HepG2 (cell line): ENCODE measurements at regions not wholly inside any gene's neighbourhood (a gene's known extent, or its start where the extent isn't known, plus 50 kb on each side); places are given as distances from the start of the nearest gene placed in this dataset.

Experiments
- ATAC-seq: fragments of 200-7000 bp; cut with Tn5 transposase; 3 replicates; pipeline ENCODE4 v1.9.1; 2020; ENCODE audit warnings: mild to moderate bottlenecking, moderate library complexity
- BruUV-seq: library from RNA; stranded (reverse); fragments of 400-500 nt; replicated peaks from 2 replicates; lab custom pipeline; 2021; lab: Mats Ljungman, UMichigan
- CTCF ChIA-PET: fragments of 300-600 bp; formaldehyde crosslinking; extraction: SDS; loops from one replicate; lab custom pipeline; 2021; ENCODE audit warnings: low total read pairs, inconsistent platforms, low intra/inter-chr PET ratio; lab: Yijun Ruan, JAX
- POLR2A ChIA-PET: fragments of 350-600 bp; sonication (Branson Sonifier 250); formaldehyde crosslinking; loops from one replicate; lab custom pipeline; 2020; ENCODE audit warnings: antibody characterized with exemption, inconsistent platforms; lab: Yijun Ruan, JAX
- DNase-seq: peaks from one replicate; pipeline ENCODE4 v3.0.0-alpha.2; 2015; ENCODE audit warnings: low spot score
- FAIRE-seq: peaks from 3 replicates; lab custom pipeline; 2011; peaks lifted over from hg19 to GRCh38; lab: Jason Lieb, UNC
- H2AFZ ChIP-seq: one replicate; pipeline ENCODE4 v1.6.1; 2011; ENCODE audit warnings: low read length, inconsistent platforms
- H3K27ac ChIP-seq: fragments of 300-600 bp; 3 replicates; pipeline ENCODE4 v1.8.0; 2011; ENCODE audit warnings: mixed run types, mild to moderate bottlenecking, mixed read lengths, low read length, inconsistent platforms; ENCODE audit not compliant: insufficient read depth; ENCODE audit errors: extremely low read length
- H3K27me3 ChIP-seq, 2 experiments: fragments of 200-600 bp in 1 of 2; 2 replicates in 1 of 2; 3 replicates in 1 of 2; pipeline versions ENCODE4 v1.6.0 to v1.8.0; 2011; ENCODE audit warnings: low read length in 2 of 2, mild to moderate bottlenecking in 2 of 2, moderate library complexity in 2 of 2, inconsistent platforms in 1 of 2; ENCODE audit not compliant: insufficient read depth in 2 of 2, control insufficient read depth in 1 of 2
- H3K36me3 ChIP-seq, 2 experiments: fragments of 200-600 bp in 1 of 2; replicated peaks in 1 of 2; 2 replicates in 1 of 2; 3 replicates in 1 of 2; pipeline versions ENCODE4 v1.5.1 to v1.8.0; 2011; ENCODE audit warnings: low read length in 2 of 2, inconsistent platforms in 1 of 2; ENCODE audit not compliant: insufficient read depth in 2 of 2, control insufficient read depth in 1 of 2
- H3K4me1 ChIP-seq: 2 replicates; pipeline ENCODE4 v1.5.1; 2012; ENCODE audit warnings: low read length, inconsistent platforms; ENCODE audit not compliant: insufficient read depth
- H3K4me2 ChIP-seq: 2 replicates; pipeline ENCODE4 v1.6.0; 2011; ENCODE audit warnings: low read depth, low read length, inconsistent platforms
- H3K4me3 ChIP-seq, 3 experiments: fragments of 200-600 bp in 1 of 3; sonication (generic), shearing (Covaris generic) in 1 of 3; replicated peaks in 1 of 3; 2 replicates each; pipeline ENCODE4 v1.5.1; 2011 to 2016; ENCODE audit warnings: low read length in 3 of 3, inconsistent platforms in 2 of 3, low read depth in 2 of 3, mild to moderate bottlenecking in 2 of 3, control low read depth in 1 of 3, mixed read lengths in 1 of 3; ENCODE audit not compliant: insufficient read depth in 1 of 3
- H3K79me2 ChIP-seq: one replicate; pipeline ENCODE4 v1.6.1; 2011; ENCODE audit warnings: low read length, inconsistent platforms; ENCODE audit not compliant: insufficient read depth
- H3K9ac ChIP-seq: 2 replicates; pipeline ENCODE4 v1.6.0; 2011; ENCODE audit warnings: mild to moderate bottlenecking, low read depth, low read length, inconsistent platforms; ENCODE audit not compliant: insufficient read depth
- H3K9me3 ChIP-seq: 2 replicates; pipeline ENCODE4 v1.5.1; 2012; ENCODE audit warnings: mild to moderate bottlenecking, low read length
- H4K20me1 ChIP-seq: 2 replicates; pipeline ENCODE4 v1.6.0; 2011; ENCODE audit warnings: inconsistent platforms, mild to moderate bottlenecking, low read length, moderate library complexity; ENCODE audit not compliant: insufficient read depth
- ARID3A ChIP-seq: IDR thresholded peaks from 2 replicates; pipeline ENCODE4 v1.6.1; 2012; ENCODE audit warnings: low read depth, low read length, improper control_type of control experiment
- CEBPB ChIP-seq: IDR thresholded peaks from 2 replicates; pipeline ENCODE4 v1.6.1; 2011; ENCODE audit warnings: low read depth, low read length, improper control_type of control experiment, borderline replicate concordance
- CEBPG ChIP-seq: IDR thresholded peaks from 2 replicates; pipeline ENCODE4 v1.6.1; 2016
- FOSL2 ChIP-seq: sonication (generic); formaldehyde crosslinking; IDR thresholded peaks from 2 replicates; pipeline ENCODE4 v1.4.0; 2020; ENCODE audit warnings: missing genetic modification reagents
- HNF1A ChIP-seq, 2 experiments: sonication (generic) in 1 of 2; formaldehyde crosslinking in 1 of 2; IDR thresholded peaks; 2 replicates each; pipeline versions ENCODE4 v1.4.0 to v1.6.1; 2016 to 2020; ENCODE audit warnings: borderline replicate concordance in 1 of 2, low read depth in 1 of 2, mild to moderate bottlenecking in 1 of 2, missing genetic modification reagents in 1 of 2
- MLX ChIP-seq: IDR thresholded peaks from 2 replicates; pipeline ENCODE4 v1.6.1; 2016
- ZBTB3 ChIP-seq: sonication (generic); formaldehyde crosslinking; IDR thresholded peaks from 2 replicates; pipeline ENCODE4 v1.4.0; 2020; ENCODE audit warnings: low read depth, mild to moderate bottlenecking, moderate library complexity, missing genetic modification reagents, borderline replicate concordance
- ZHX2 ChIP-seq, 2 experiments: sonication (generic) in 1 of 2; formaldehyde crosslinking in 1 of 2; IDR thresholded peaks; 2 replicates each; pipeline versions ENCODE4 v1.6.1 to v1.9.0; 2014 to 2022; ENCODE audit warnings: antibody characterized with exemption in 1 of 2, borderline replicate concordance in 1 of 2, inconsistent platforms in 1 of 2, low read depth in 1 of 2, missing genetic modification reagents in 1 of 2
- WGBS: methylation state at CpG from one replicate; pipeline ENCODE4 v1.1.6; 2017; ENCODE audit warnings: low lambda C conversion rate; 5-methylcytosine and 5-hydroxymethylcytosine counted together
- in situ Hi-C: cut with HindIII; loops from 2 replicates; pipeline ENCODE4 v1.10.0; 2017; ENCODE audit warnings: low pct_unique_long_range_greater_than_20kb; ENCODE audit not compliant: extremely low pct_ligation_motif_present
- intact Hi-C: fragments of 100-400 bp; cut with micrococcal nuclease; formaldehyde crosslinking; loops from one replicate; pipeline ENCODE4 v1.10.0; 2022; ENCODE audit not compliant: unreplicated experiment

GRCh38 chrX:43552156-43552555 lies 103.9 kb upstream of the MAOA start:
- ATAC-seq, result peak; percentile 83
- TF ChIP-seq CEBPB (peak; percentile 53; the same call in 1 of the 2 replicates), MLX (CRISPR knock-in tag) (no peak), CEBPG (CRISPR knock-in tag) (peak; percentile 15; the same call in 1 of the 2 replicates), ZBTB3 (no peak), ARID3A (0 out of 2 replicates have a peak, but pooled peaks have one; percentile 22), HNF1A (IDR thresholded peaks at IDR 0.05; ENCODE audit: low read depth) (0 out of 2 replicates have a peak, but pooled peaks have one; percentile 44), HNF1A (CRISPR knock-in tag; IDR thresholded peaks at IDR 0.05; ENCODE audit: borderline replicate concordance) (no peak), ZHX2 (IDR thresholded peaks at IDR 0.05; ENCODE audit: low read depth) (no peak), ZHX2 (CRISPR knock-in tag; IDR thresholded peaks at IDR 0.05; ENCODE audit: borderline replicate concordance) (no peak), FOSL2 (CRISPR knock-in tag) (peak; percentile 65)

More at GRCh38 chrX:43552156-43552555, 103.9 kb upstream of the MAOA start:
- intact Hi-C loops (no loop called here), in situ Hi-C loops (loop anchor here (25.0 kb wide), 1 partner anchor 385 kb away; no protein-coding TSS in a partner anchor)
- no peak overlapping the region for H3K27ac ChIP-seq
- peaks cover 22% of the 10 kb centered on the region for H3K4me1 ChIP-seq
- no TSS peak for BruUV-seq
- no peak overlapping the region for H3K4me3 ChIP-seq
- H2AFZ ChIP-seq, result no peak overlapping the region
- no peak overlapping the region for H3K9ac ChIP-seq
- no peaks in the 10 kb centered on the region for H3K79me2 ChIP-seq
- ChIA-PET POLR2A (no interaction called here), CTCF (no interaction called here)
- FAIRE-seq (no peak), DNase-seq (peak; percentile 25)
- no peaks in the 10 kb centered on the region for H3K9me3 ChIP-seq
- H3K4me2 ChIP-seq, result peak overlapping the region; percentile 24
- no peaks in the 10 kb centered on the region for H3K27me3 ChIP-seq
- H4K20me1 ChIP-seq, result no peaks in the 10 kb centered on the region
- 0% methylated on average over 2 of the region's 2 CpGs for WGBS
- H3K36me3 ChIP-seq, result no peaks in the 10 kb centered on the region
